Endothelial cell of umbilical vein (primary cell): ENCODE measurements at regions not wholly inside any gene's neighbourhood (a gene's known extent, or its start where the extent isn't known, plus 50 kb on each side); places are given as distances from the start of the nearest gene placed in this dataset.

ENCODE experiments used
- BruUV-seq: library from RNA; stranded (reverse); fragments of 400-500 nt; replicated peaks from 2 replicates; lab custom pipeline; 2021; lab: Mats Ljungman, UMichigan
- CTCF ChIA-PET: fragments of 300-600, 350-600 bp; sonication (Branson Sonifier 250); formaldehyde crosslinking; loops from one replicate; lab custom pipeline; 2021; ENCODE audit warnings: antibody characterized with exemption, inconsistent platforms; lab: Charles Lee
- POLR2A ChIA-PET: fragments of 300-600, 350-600 bp; sonication (Branson Sonifier 250); formaldehyde crosslinking; loops from one replicate; lab custom pipeline; 2021; ENCODE audit warnings: antibody characterized with exemption, inconsistent platforms; lab: Charles Lee
- DNase-seq: peaks from one replicate; pipeline ENCODE4 v3.0.0-alpha.2; 2011; ENCODE audit warnings: low read depth, low spot score
- FAIRE-seq: peaks from 2 replicates; lab custom pipeline; 2011; peaks lifted over from hg19 to GRCh38; lab: Jason Lieb, UNC
- H2AFZ ChIP-seq: 2 replicates; pipeline ENCODE4 v1.6.0; 2012; ENCODE audit warnings: low read depth, low read length, control low read depth, inconsistent platforms
- H3K27ac ChIP-seq: 2 replicates; pipeline ENCODE4 v1.5.1; 2011; ENCODE audit warnings: low read depth, mild to moderate bottlenecking, control low read depth, low read length, moderate library complexity; ENCODE audit not compliant: insufficient read depth
- H3K27me3 ChIP-seq, 2 experiments: 2 replicates each; pipeline versions ENCODE4 v1.6.0 to v1.6.1; 2011; ENCODE audit warnings: low read length in 2 of 2, mixed read lengths in 1 of 2; ENCODE audit not compliant: control insufficient read depth in 2 of 2, insufficient read depth in 2 of 2
- H3K36me3 ChIP-seq, 2 experiments: 2 replicates in 1 of 2; 3 replicates in 1 of 2; pipeline ENCODE4 v1.5.1; 2011; ENCODE audit warnings: low read length in 2 of 2, mild to moderate bottlenecking in 1 of 2, moderate library complexity in 1 of 2; ENCODE audit not compliant: control insufficient read depth in 2 of 2, insufficient read depth in 2 of 2; ENCODE audit errors: extremely low read depth in 1 of 2
- H3K4me1 ChIP-seq: 3 replicates; pipeline ENCODE4 v1.5.1; 2011; ENCODE audit warnings: mild to moderate bottlenecking, low read length; ENCODE audit not compliant: control insufficient read depth, insufficient read depth; ENCODE audit errors: extremely low read depth
- H3K4me2 ChIP-seq: 2 replicates; pipeline ENCODE4 v1.6.1; 2011; ENCODE audit warnings: low read length, control low read depth, mixed read lengths; ENCODE audit not compliant: insufficient read depth
- H3K4me3 ChIP-seq, 3 experiments: fragments of 200-600 bp in 1 of 3; sonication (generic), shearing (Covaris generic) in 1 of 3; replicated peaks in 1 of 3; 2 replicates each; pipeline ENCODE4 v1.5.1; 2011 to 2016; ENCODE audit warnings: control low read depth in 3 of 3, low read length in 3 of 3, mild to moderate bottlenecking in 2 of 3, inconsistent platforms in 1 of 3, low read depth in 1 of 3, moderate library complexity in 1 of 3; ENCODE audit not compliant: insufficient read depth in 1 of 3
- H3K79me2 ChIP-seq: 2 replicates; pipeline ENCODE4 v1.6.0; 2012; ENCODE audit warnings: low read length, inconsistent platforms; ENCODE audit not compliant: control insufficient read depth, insufficient read depth
- H3K9ac ChIP-seq: replicated peaks from 2 replicates; pipeline ENCODE3; 2011; ENCODE audit warnings: low read length, control low read depth; ENCODE audit not compliant: insufficient read depth; ENCODE audit errors: extremely low read depth
- H3K9me1 ChIP-seq: replicated peaks from 3 replicates; pipeline ENCODE4 v1.6.0; 2011; ENCODE audit warnings: mild to moderate bottlenecking, low read length; ENCODE audit not compliant: control insufficient read depth, insufficient read depth; ENCODE audit errors: extremely low read depth
- H3K9me3 ChIP-seq: replicated peaks from 2 replicates; pipeline ENCODE4 v1.5.1; 2012; ENCODE audit warnings: low read length, inconsistent platforms; ENCODE audit not compliant: control insufficient read depth, insufficient read depth
- H4K20me1 ChIP-seq: replicated peaks from 2 replicates; pipeline ENCODE3; 2011; ENCODE audit warnings: mild to moderate bottlenecking, low read length; ENCODE audit not compliant: control insufficient read depth, insufficient read depth; ENCODE audit errors: extremely low read depth
- CTCF ChIP-seq, 2 donors: IDR thresholded peaks; 1 replicate in 1 of 2; 2 replicates in 1 of 2; pipeline ENCODE4 v1.5.1; 2011; ENCODE audit warnings: low read length in 2 of 2, mild to moderate bottlenecking in 2 of 2, moderate library complexity in 2 of 2, control low read depth in 1 of 2, inconsistent platforms in 1 of 2, low read depth in 1 of 2; ENCODE audit not compliant: insufficient read depth in 1 of 2; ENCODE audit errors: extremely low read depth in 1 of 2
- EZH2 ChIP-seq: IDR thresholded peaks from 2 replicates; pipeline ENCODE4 v1.6.1; 2012; ENCODE audit warnings: borderline replicate concordance, low read depth, mild to moderate bottlenecking, moderate library complexity, low read length, inconsistent platforms; ENCODE audit not compliant: severe bottlenecking
- FOS ChIP-seq: IDR thresholded peaks from 2 replicates; pipeline ENCODE4 v1.6.1; 2011; ENCODE audit warnings: mild to moderate bottlenecking, low read length, moderate library complexity, borderline replicate concordance; ENCODE audit not compliant: insufficient read depth
- GATA2 ChIP-seq: IDR thresholded peaks from 2 replicates; pipeline ENCODE4 v1.7.0; 2011; ENCODE audit warnings: low read depth, mild to moderate bottlenecking, moderate library complexity, mixed read lengths, low read length; ENCODE audit not compliant: insufficient read length, insufficient read depth
- JUN ChIP-seq: IDR thresholded peaks from 2 replicates; pipeline ENCODE4 v1.6.1; 2011; ENCODE audit warnings: borderline replicate concordance, low read depth; ENCODE audit not compliant: insufficient read length, insufficient read depth
- MAX ChIP-seq: IDR thresholded peaks from 2 replicates; pipeline ENCODE4 v1.6.1; 2011; ENCODE audit not compliant: insufficient read depth, insufficient read length
- MYC ChIP-seq: IDR thresholded peaks from one replicate; pipeline ENCODE4 v1.6.1; 2011; ENCODE audit warnings: mild to moderate bottlenecking, low read depth, low read length
- POLR2A ChIP-seq: IDR thresholded peaks from 2 replicates; pipeline ENCODE4 v1.6.1; 2012; ENCODE audit warnings: low read depth, mild to moderate bottlenecking, control low read depth, low read length
- POLR2AphosphoS5 ChIP-seq: IDR thresholded peaks from 2 replicates; pipeline ENCODE4 v1.6.1; 2012; ENCODE audit warnings: low read depth, mild to moderate bottlenecking, control low read depth, low read length, moderate library complexity; ENCODE audit not compliant: insufficient read depth
- dilution Hi-C: fragments of 300-500 bp; cut with MboI; formaldehyde crosslinking; loops from one replicate; pipeline ENCODE4 v1.15.0; 2019; ENCODE audit warnings: low sequenced_read_pairs; ENCODE audit not compliant: extremely low pct_ligation_motif_present
- intact Hi-C: fragments of 100-400 bp; cut with micrococcal nuclease; formaldehyde crosslinking; loops from one replicate; pipeline ENCODE4 v1.10.0; 2022

- Histone ChIP-seq H3K36me3 (no peaks in the 10 kb centered on the region), H3K27ac (no peak overlapping the region), H3K9me1 (no peaks in the 10 kb centered on the region), H3K9me3 (no peaks in the 10 kb centered on the region), H3K4me1 (peaks cover 3% of the 10 kb centered on the region), H3K79me2 (no peaks in the 10 kb centered on the region), H3K4me3 (no peak overlapping the region), H3K9ac (no peak overlapping the region), H3K27me3 (no peaks in the 10 kb centered on the region), H3K4me2 (no peak overlapping the region), H4K20me1 (no peaks in the 10 kb centered on the region), H2AFZ (no peak overlapping the region)
- intact Hi-C loops (no loop called here), dilution Hi-C loops (no loop called here)
- BruUV-seq = no TSS peak
- DNase-seq = no peak
- FAIRE-seq = no peak
- ChIA-PET POLR2A (no interaction called here), CTCF (no interaction called here)
- TF ChIP-seq JUN = no peak
- TF ChIP-seq FOS = no peak
- no peak for TF ChIP-seq EZH2
- TF ChIP-seq CTCF (IDR thresholded peaks at IDR 0.05; ENCODE audit: extremely low read depth in 1 of 2, insufficient read depth in 1 of 2, low read depth in 1 of 2, low read length in 2 of 2) = no peak
- no peak for TF ChIP-seq MAX
- no peak for TF ChIP-seq MYC
- no peak for TF ChIP-seq GATA2
- TF ChIP-seq POLR2A = no peak
- TF ChIP-seq POLR2AphosphoS5 = no peak
Measured at GRCh38 chr5:133746834-133747233, 134.5 kb upstream of the FSTL4 start.
